OCI-LY7 (cell line): ENCODE measurements at regions not wholly inside any gene's neighbourhood (a gene's known extent, or its start where the extent isn't known, plus 50 kb on each side); places are given as distances from the start of the nearest gene placed in this dataset.

Experiments used
- CTCF ChIP-seq: fragments of 200-600 bp; sonication (generic); conservative IDR thresholded peaks from 2 replicates; pipeline ENCODE4 v1.5.1; 2014; ENCODE audit warnings: mild to moderate bottlenecking, antibody characterized with exemption, low read length, moderate library complexity, mixed read lengths
- EZH2phosphoT487 ChIP-seq: fragments of 200-600 bp; sonication (generic); IDR thresholded peaks from 2 replicates; pipeline ENCODE4 v1.6.1; 2018; ENCODE audit warnings: low read depth, borderline replicate concordance, mild to moderate bottlenecking, mixed run types, antibody characterized with exemption, low read length, moderate library complexity, mixed read lengths

- no peak for TF ChIP-seq CTCF
- TF ChIP-seq EZH2phosphoT487, result no peak
Measured at GRCh38 chr15:96027501-96027900, 303.0 kb upstream of the NR2F2 start.
